MCF 10A (cell line): ENCODE measurements at regions not wholly inside any gene's neighbourhood (a gene's known extent, or its start where the extent isn't known, plus 50 kb on each side); places are given as distances from the start of the nearest gene placed in this dataset.

Source experiments
- BruUV-seq: library from RNA; stranded (reverse); fragments of 400-500 nt; replicated peaks from 2 replicates; lab custom pipeline; 2021; lab: Mats Ljungman, UMichigan
- CTCF ChIA-PET: fragments of 300-600 bp; sonication (Branson Sonifier 250); formaldehyde crosslinking; extraction: SDS; loops from one replicate; lab custom pipeline; 2021; ENCODE audit warnings: antibody characterized with exemption, inconsistent platforms; lab: Yijun Ruan, JAX
- POLR2A ChIA-PET: fragments of 300-600, 350-650 bp; sonication (Branson Sonifier 250); formaldehyde crosslinking; extraction: SDS; loops from one replicate; lab custom pipeline; 2020; ENCODE audit warnings: antibody characterized with exemption, inconsistent platforms; lab: Yijun Ruan, JAX
- DNase-seq: peaks from one replicate; pipeline ENCODE4 v3.0.0-alpha.2; 2018; ENCODE audit not compliant: unreplicated experiment
- H3K27ac Mint-ChIP-seq: one replicate; pipeline ENCODE4 v1.8.0; 2022; ENCODE audit warnings: mild to moderate bottlenecking, low read depth, mixed read lengths; ENCODE audit not compliant: unreplicated experiment
- H3K27me3 Mint-ChIP-seq: one replicate; pipeline ENCODE4 v1.8.0; 2022; ENCODE audit warnings: mixed read lengths; ENCODE audit not compliant: insufficient read depth, unreplicated experiment
- H3K36me3 Mint-ChIP-seq: one replicate; pipeline ENCODE4 v1.8.0; 2022; ENCODE audit warnings: mild to moderate bottlenecking, moderate library complexity, mixed read lengths; ENCODE audit not compliant: insufficient read depth, unreplicated experiment
- H3K4me1 Mint-ChIP-seq: one replicate; pipeline ENCODE4 v1.8.0; 2022; ENCODE audit warnings: mixed read lengths; ENCODE audit not compliant: insufficient read depth, unreplicated experiment
- H3K4me3 Mint-ChIP-seq: one replicate; pipeline ENCODE4 v1.8.0; 2022; ENCODE audit warnings: mild to moderate bottlenecking, moderate library complexity, mixed read lengths; ENCODE audit not compliant: unreplicated experiment
- H3K9me3 Mint-ChIP-seq: one replicate; pipeline ENCODE4 v1.8.0; 2022; ENCODE audit warnings: mixed read lengths; ENCODE audit not compliant: unreplicated experiment
- intact Hi-C: fragments of 100-400 bp; cut with micrococcal nuclease; formaldehyde crosslinking; loops from 2 replicates; pipeline ENCODE4 v1.14.1; 2022
- TF ChIP-seq, protein P1 (sequence below): fragments of 200-600 bp; IDR thresholded peaks from one replicate; pipeline ENCODE4 v1.8.0; 2022; ENCODE audit warnings: antibody characterized with exemption, mild to moderate bottlenecking; ENCODE audit not compliant: unreplicated experiment

DNA sequence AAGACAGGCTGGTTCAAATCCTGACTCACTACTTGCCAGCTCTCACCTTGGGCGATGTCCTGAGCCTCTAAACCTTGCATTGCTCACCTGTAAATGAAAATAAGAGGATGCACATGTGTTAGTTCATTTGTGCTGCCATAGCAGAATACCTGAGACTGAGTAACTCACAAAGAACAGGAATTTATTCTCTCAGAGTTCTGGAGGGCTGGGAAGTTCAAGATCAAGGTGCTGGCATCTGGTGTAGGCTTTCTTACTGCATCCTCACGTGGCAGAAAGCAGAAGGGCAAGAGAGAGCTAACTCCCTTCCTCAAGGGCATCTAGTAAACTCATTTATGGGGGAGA lies 222.7 kb downstream of the MTHFS start:
- BruUV-seq = no TSS peak
- H3K4me3 Mint-ChIP-seq = no peak overlapping the region
- intact Hi-C loops = no loop called here
- DNase-seq = no peak
- no peaks in the 10 kb centered on the region for H3K9me3 Mint-ChIP-seq
- H3K27me3 Mint-ChIP-seq = no peaks in the 10 kb centered on the region
- CTCF ChIA-PET = interaction anchor here (1.1 kb wide), 1 partner anchor 293 kb away, joined by 4 read pairs; no protein-coding TSS in a partner anchor
- H3K36me3 Mint-ChIP-seq = no peaks in the 10 kb centered on the region
- no peak overlapping the region for H3K27ac Mint-ChIP-seq
- no peaks in the 10 kb centered on the region for H3K4me1 Mint-ChIP-seq
- TF ChIP-seq, protein P1, sequence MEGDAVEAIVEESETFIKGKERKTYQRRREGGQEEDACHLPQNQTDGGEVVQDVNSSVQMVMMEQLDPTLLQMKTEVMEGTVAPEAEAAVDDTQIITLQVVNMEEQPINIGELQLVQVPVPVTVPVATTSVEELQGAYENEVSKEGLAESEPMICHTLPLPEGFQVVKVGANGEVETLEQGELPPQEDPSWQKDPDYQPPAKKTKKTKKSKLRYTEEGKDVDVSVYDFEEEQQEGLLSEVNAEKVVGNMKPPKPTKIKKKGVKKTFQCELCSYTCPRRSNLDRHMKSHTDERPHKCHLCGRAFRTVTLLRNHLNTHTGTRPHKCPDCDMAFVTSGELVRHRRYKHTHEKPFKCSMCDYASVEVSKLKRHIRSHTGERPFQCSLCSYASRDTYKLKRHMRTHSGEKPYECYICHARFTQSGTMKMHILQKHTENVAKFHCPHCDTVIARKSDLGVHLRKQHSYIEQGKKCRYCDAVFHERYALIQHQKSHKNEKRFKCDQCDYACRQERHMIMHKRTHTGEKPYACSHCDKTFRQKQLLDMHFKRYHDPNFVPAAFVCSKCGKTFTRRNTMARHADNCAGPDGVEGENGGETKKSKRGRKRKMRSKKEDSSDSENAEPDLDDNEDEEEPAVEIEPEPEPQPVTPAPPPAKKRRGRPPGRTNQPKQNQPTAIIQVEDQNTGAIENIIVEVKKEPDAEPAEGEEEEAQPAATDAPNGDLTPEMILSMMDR = no peak
- POLR2A ChIA-PET = interaction anchor here (0.6 kb wide), 1 partner anchor 70 kb away, joined by 3 read pairs; no protein-coding TSS in a partner anchor

GRCh38 chr15:79675982-79676381 lies 220.8 kb downstream of the MTHFS start:
- no peaks in the 10 kb centered on the region for H3K36me3 Mint-ChIP-seq
- H3K9me3 Mint-ChIP-seq = peaks cover 10% of the 10 kb centered on the region
- H3K27ac Mint-ChIP-seq = no peak overlapping the region
- H3K4me1 Mint-ChIP-seq = peaks cover 15% of the 10 kb centered on the region
- intact Hi-C loops = no loop called here
- POLR2A ChIA-PET = no interaction called here
- TF ChIP-seq, protein P1 = no peak
- no TSS peak for BruUV-seq
- CTCF ChIA-PET = interaction anchor here (1.4 kb wide), 1 partner anchor 9 kb away, joined by 3 read pairs; no protein-coding TSS in a partner anchor
- no peak for DNase-seq
- H3K4me3 Mint-ChIP-seq = no peak overlapping the region
- no peaks in the 10 kb centered on the region for H3K27me3 Mint-ChIP-seq

GRCh38 chr15:79676621-79677020 lies 220.2 kb downstream of the MTHFS start:
- TF ChIP-seq, protein P1 = no peak
- H3K4me1 Mint-ChIP-seq = peaks cover 17% of the 10 kb centered on the region
- H3K4me3 Mint-ChIP-seq = no peak overlapping the region
- CTCF ChIA-PET = interaction anchor here (1.4 kb wide), 1 partner anchor 10 kb away, joined by 3 read pairs; no protein-coding TSS in a partner anchor
- no peaks in the 10 kb centered on the region for H3K36me3 Mint-ChIP-seq
- no peak for DNase-seq
- no TSS peak for BruUV-seq
- no peaks in the 10 kb centered on the region for H3K27me3 Mint-ChIP-seq
- no peak overlapping the region for H3K27ac Mint-ChIP-seq
- POLR2A ChIA-PET = no interaction called here
- peaks cover 10% of the 10 kb centered on the region for H3K9me3 Mint-ChIP-seq
- intact Hi-C loops = no loop called here

DNA sequence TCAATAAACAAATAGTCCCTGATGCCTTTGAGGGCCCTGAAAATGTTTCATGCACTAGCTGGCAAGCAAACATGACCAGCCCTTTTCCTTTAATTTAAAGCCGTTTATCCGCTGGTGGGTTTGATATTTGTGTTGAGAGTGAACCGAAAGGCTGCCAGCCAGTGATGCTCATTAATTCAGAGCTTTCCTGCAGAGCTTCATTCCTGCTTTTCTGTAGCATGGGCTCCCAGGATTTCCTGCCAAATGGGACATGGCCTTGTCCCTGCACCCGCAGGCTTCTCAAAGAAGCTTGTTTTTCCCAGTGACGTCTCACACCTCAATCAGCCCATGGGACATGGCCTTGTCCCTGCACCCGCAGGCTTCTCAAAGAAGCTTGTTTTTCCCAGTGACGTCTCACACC lies 219.6 kb downstream of the MTHFS start:
- H3K4me1 Mint-ChIP-seq = peaks cover 19% of the 10 kb centered on the region
- CTCF ChIA-PET = interaction anchor here (1.0 to 1.4 kb wide), 2 partner anchors 10 to 296 kb away, joined by 3 read pairs; no protein-coding TSS in a partner anchor

More for the DNA sequence above, 219.6 kb downstream of the MTHFS start:
- no peak overlapping the region for H3K4me3 Mint-ChIP-seq
- H3K27me3 Mint-ChIP-seq = no peaks in the 10 kb centered on the region
- no peak for DNase-seq
- intact Hi-C loops = no loop called here
- no peaks in the 10 kb centered on the region for H3K36me3 Mint-ChIP-seq
- TF ChIP-seq, protein P1 = no peak
- H3K27ac Mint-ChIP-seq = no peak overlapping the region
- no TSS peak for BruUV-seq
- H3K9me3 Mint-ChIP-seq = peaks cover 10% of the 10 kb centered on the region
- POLR2A ChIA-PET = no interaction called here
